ENCODE measurements at regions not wholly inside any gene's neighbourhood (a gene's known extent, or its start where the extent isn't known, plus 50 kb on each side); places are given as distances from the start of the nearest gene placed in this dataset.

GRCh38 chr12:67595365-67595764 is 53.2 kb upstream of the DYRK2 start:
- no peak for ATAC-seq (ENCODE audit: insufficient read depth, low read depth)
- Histone ChIP-seq H3K9me3 (ENCODE audit: insufficient read depth, low read length, severe bottlenecking) (peaks cover 2% of the 10 kb centered on the region), H3K27ac (ENCODE audit: low read length) (no peak overlapping the region), H3K4me1 (ENCODE audit: insufficient read depth, low read length) (peaks cover 35% of the 10 kb centered on the region), H2AFZ (ENCODE audit: low read depth, low read length) (no peak overlapping the region), H4K20me1 (ENCODE audit: insufficient read depth, low read length) (no peaks in the 10 kb centered on the region), H3K79me2 (ENCODE audit: insufficient read depth, low read length) (no peaks in the 10 kb centered on the region), H3K27me3 (ENCODE audit: insufficient read depth, low read length, poor library complexity) (no peaks in the 10 kb centered on the region), H3K4me2 (ENCODE audit: insufficient read depth, low read length) (no peak overlapping the region), H3K4me3 (ENCODE audit: low read depth in 1 of 2, low read length in 2 of 2) (no peak overlapping the region), H3K9ac (ENCODE audit: low read depth, low read length) (no peak overlapping the region), H3K36me3 (ENCODE audit: insufficient read depth, low read length) (no peaks in the 10 kb centered on the region)
- DNase-seq, result no peak
- TF ChIP-seq CTCF (IDR thresholded peaks at IDR 0.05; ENCODE audit: borderline replicate concordance, extremely low read depth, low read length, poor library complexity, severe bottlenecking) (no peak), EZH2 (IDR thresholded peaks at IDR 0.05; ENCODE audit: borderline replicate concordance, low read depth, low read length, severe bottlenecking) (no peak)

GRCh38 chr12:67598598-67598997 is 49.9 kb upstream of the DYRK2 start:
- DNase-seq (no peak), ATAC-seq (ENCODE audit: insufficient read depth, low read depth) (no peak)
- Histone ChIP-seq H3K4me2 (ENCODE audit: insufficient read depth, low read length) (no peak overlapping the region), H3K9ac (ENCODE audit: low read depth, low read length) (no peak overlapping the region), H3K36me3 (ENCODE audit: insufficient read depth, low read length) (no peaks in the 10 kb centered on the region), H3K79me2 (ENCODE audit: insufficient read depth, low read length) (no peaks in the 10 kb centered on the region), H4K20me1 (ENCODE audit: insufficient read depth, low read length) (no peaks in the 10 kb centered on the region), H3K27me3 (ENCODE audit: insufficient read depth, low read length, poor library complexity) (no peaks in the 10 kb centered on the region), H2AFZ (ENCODE audit: low read depth, low read length) (no peak overlapping the region), H3K4me3 (ENCODE audit: low read depth in 1 of 2, low read length in 2 of 2) (no peak overlapping the region), H3K27ac (ENCODE audit: low read length) (no peak overlapping the region), H3K9me3 (ENCODE audit: insufficient read depth, low read length, severe bottlenecking) (peaks cover 2% of the 10 kb centered on the region), H3K4me1 (ENCODE audit: insufficient read depth, low read length) (peaks cover 8% of the 10 kb centered on the region)
- TF ChIP-seq EZH2 (IDR thresholded peaks at IDR 0.05; ENCODE audit: borderline replicate concordance, low read depth, low read length, severe bottlenecking) (no peak), CTCF (IDR thresholded peaks at IDR 0.05; ENCODE audit: borderline replicate concordance, extremely low read depth, low read length, poor library complexity, severe bottlenecking) (no peak)
